ENCODE measurements at regions not wholly inside any gene's neighbourhood (a gene's known extent, or its start where the extent isn't known, plus 50 kb on each side); places are given as distances from the start of the nearest gene placed in this dataset.

- no peak for DNase-seq
- no peaks in the 10 kb centered on the region for H3K4me1 Mint-ChIP-seq
- H3K4me1 ChIP-seq (ENCODE audit: control insufficient read depth in 1 of 2, extremely low read depth in 1 of 2, insufficient read depth in 2 of 2, low read length in 2 of 2), result no peaks in the 10 kb centered on the region
- H3K4me3 Mint-ChIP-seq, result no peak overlapping the region
- ChIA-PET POLR2A (no interaction called here), CTCF (no interaction called here)
- H3K27ac ChIP-seq (ENCODE audit: low read length), result no peak overlapping the region
- peaks cover 0 to 6% (median 2%) of the 10 kb centered on the region in 3 donors for H3K9me3 Mint-ChIP-seq
- no peak for ATAC-seq (replicated peaks in 1 of 4)
- no peaks in the 10 kb centered on the region for H3K36me3 ChIP-seq (ENCODE audit: control insufficient read depth in 2 of 2, extremely low read depth in 1 of 2, insufficient read depth in 1 of 2, low read length in 1 of 2)
- H3K27me3 ChIP-seq (replicated peaks in 1 of 2; ENCODE audit: control insufficient read depth in 2 of 2, extremely low read depth in 1 of 2, insufficient read depth in 2 of 2, low read length in 1 of 2), result peaks cover 0 to 17% of the 10 kb centered on the region in 2 experiments
- H3K4me3 ChIP-seq (ENCODE audit: control insufficient read depth in 1 of 2, extremely low read depth in 1 of 2, low read length in 1 of 2), result no peak overlapping the region
- WGBS (ENCODE audit: insufficient coverage), result 92% methylated on average over 5 of the region's 12 CpGs
- H3K27me3 Mint-ChIP-seq, result peaks cover 5% of the 10 kb centered on the region in 2 donors
- no peaks in the 10 kb centered on the region for H3K36me3 Mint-ChIP-seq
- H3K9me3 ChIP-seq, result no peaks in the 10 kb centered on the region
- no peak overlapping the region for H3K27ac Mint-ChIP-seq
Measured at GRCh38 chr17:74070998-74071679, 132.3 kb upstream of the RPL38 start.

GRCh38 chr17:74072340-74072739 is 131.1 kb upstream of the RPL38 start:
- DNase-seq (no peak), ATAC-seq (replicated peaks in 1 of 4) (no peak)
- Mint-ChIP-seq H3K9me3 (peaks cover 0 to 6% (median 2%) of the 10 kb centered on the region in 3 donors), H3K27ac (no peak overlapping the region), H3K36me3 (no peaks in the 10 kb centered on the region), H3K27me3 (peaks cover 1 to 5% of the 10 kb centered on the region in 2 donors), H3K4me3 (no peak overlapping the region), H3K4me1 (no peaks in the 10 kb centered on the region)
- no peak overlapping the region for H3K4me3 ChIP-seq (ENCODE audit: control insufficient read depth in 1 of 2, extremely low read depth in 1 of 2, low read length in 1 of 2)
- WGBS (ENCODE audit: insufficient coverage), result 72% methylated on average over 2 of the region's 4 CpGs
- H3K27ac ChIP-seq (ENCODE audit: low read length), result no peak overlapping the region
- H3K4me1 ChIP-seq (ENCODE audit: control insufficient read depth in 1 of 2, extremely low read depth in 1 of 2, insufficient read depth in 2 of 2, low read length in 2 of 2), result no peaks in the 10 kb centered on the region
- H3K27me3 ChIP-seq (replicated peaks in 1 of 2; ENCODE audit: control insufficient read depth in 2 of 2, extremely low read depth in 1 of 2, insufficient read depth in 2 of 2, low read length in 1 of 2), result peaks cover 0 to 12% of the 10 kb centered on the region in 2 experiments
- H3K9me3 ChIP-seq, result no peaks in the 10 kb centered on the region
- H3K36me3 ChIP-seq (ENCODE audit: control insufficient read depth in 2 of 2, extremely low read depth in 1 of 2, insufficient read depth in 1 of 2, low read length in 1 of 2), result no peaks in the 10 kb centered on the region
- POLR2A ChIA-PET, result no interaction called here
- CTCF ChIA-PET, result no interaction called here

DNA sequence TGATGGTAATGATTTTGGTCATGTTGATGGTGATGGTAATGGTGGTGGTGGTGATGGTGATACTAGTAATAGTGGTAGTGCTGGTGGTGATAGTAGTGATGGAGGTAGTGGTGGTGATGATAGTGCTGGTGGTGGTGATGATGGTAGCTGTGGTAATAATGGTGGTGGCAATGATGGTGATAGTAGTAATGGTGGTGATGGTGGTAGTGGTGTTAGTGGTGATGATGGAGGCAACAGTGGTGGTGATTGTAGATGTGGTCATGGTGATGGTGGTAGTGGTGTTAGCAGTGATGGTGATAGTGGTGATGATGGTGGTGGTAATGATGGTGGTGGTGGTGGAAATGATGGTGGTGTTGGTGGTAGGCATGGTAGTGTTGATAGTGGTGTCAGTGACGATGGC is 127.0 kb upstream of the RPL38 start:
- no peak for DNase-seq
- no peak overlapping the region for H3K4me3 Mint-ChIP-seq
- H3K27me3 Mint-ChIP-seq, result peaks cover 10 to 16% of the 10 kb centered on the region in 2 donors
- Histone ChIP-seq H3K36me3 (ENCODE audit: control insufficient read depth in 2 of 2, extremely low read depth in 1 of 2, insufficient read depth in 1 of 2, low read length in 1 of 2) (no peaks in the 10 kb centered on the region), H3K4me3 (ENCODE audit: control insufficient read depth in 1 of 2, extremely low read depth in 1 of 2, low read length in 1 of 2) (no peak overlapping the region), H3K27ac (ENCODE audit: low read length) (no peak overlapping the region), H3K9me3 (no peaks in the 10 kb centered on the region), H3K27me3 (replicated peaks in 1 of 2; ENCODE audit: control insufficient read depth in 2 of 2, extremely low read depth in 1 of 2, insufficient read depth in 2 of 2, low read length in 1 of 2) (peaks cover 0 to 23% of the 10 kb centered on the region in 2 experiments), H3K4me1 (ENCODE audit: control insufficient read depth in 1 of 2, extremely low read depth in 1 of 2, insufficient read depth in 2 of 2, low read length in 2 of 2) (no peaks in the 10 kb centered on the region)
- no peaks in the 10 kb centered on the region for H3K36me3 Mint-ChIP-seq
- no peak overlapping the region for H3K27ac Mint-ChIP-seq
- H3K4me1 Mint-ChIP-seq, result no peaks in the 10 kb centered on the region
- ChIA-PET POLR2A (no interaction called here), CTCF (no interaction called here)
- no CpG with 5 or more reads among the region's 1 CpG for WGBS (ENCODE audit: insufficient coverage)
- peaks cover 0 to 6% (median 2%) of the 10 kb centered on the region in 3 donors for H3K9me3 Mint-ChIP-seq
- no peak for ATAC-seq (replicated peaks in 1 of 4)

DNA sequence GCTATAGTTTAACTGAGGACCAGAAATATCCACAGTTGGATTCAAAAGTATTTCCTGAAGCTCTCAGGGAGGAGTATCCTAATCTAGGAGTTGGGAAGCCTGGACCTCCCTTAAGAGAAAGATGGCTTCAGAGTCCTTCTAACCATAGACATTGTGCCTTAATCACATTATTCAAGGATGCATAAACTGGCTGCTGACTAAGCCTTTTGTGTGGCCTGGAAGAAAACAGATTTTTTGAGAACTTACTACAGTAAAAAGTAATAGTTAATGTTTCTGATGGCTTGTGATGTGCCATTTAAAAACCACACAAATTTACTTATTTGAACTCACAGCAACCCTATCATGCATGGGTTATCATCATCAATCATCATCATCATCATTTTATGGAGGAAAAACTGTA is 126.2 kb upstream of the RPL38 start:
- Histone ChIP-seq H3K36me3 (ENCODE audit: control insufficient read depth in 2 of 2, extremely low read depth in 1 of 2, insufficient read depth in 1 of 2, low read length in 1 of 2) (no peaks in the 10 kb centered on the region), H3K4me3 (ENCODE audit: control insufficient read depth in 1 of 2, extremely low read depth in 1 of 2, low read length in 1 of 2) (no peak overlapping the region), H3K27me3 (replicated peaks in 1 of 2; ENCODE audit: control insufficient read depth in 2 of 2, extremely low read depth in 1 of 2, insufficient read depth in 2 of 2, low read length in 1 of 2) (peaks cover 0 to 29% of the 10 kb centered on the region in 2 experiments), H3K27ac (ENCODE audit: low read length) (no peak overlapping the region), H3K4me1 (ENCODE audit: control insufficient read depth in 1 of 2, extremely low read depth in 1 of 2, insufficient read depth in 2 of 2, low read length in 2 of 2) (no peaks in the 10 kb centered on the region), H3K9me3 (no peaks in the 10 kb centered on the region)
- CTCF ChIA-PET, result no interaction called here
- no peak overlapping the region for H3K4me3 Mint-ChIP-seq
- no peak overlapping the region for H3K27ac Mint-ChIP-seq
- no peaks in the 10 kb centered on the region for H3K36me3 Mint-ChIP-seq
- no peak for ATAC-seq (replicated peaks in 1 of 4)
- POLR2A ChIA-PET, result no interaction called here
- H3K9me3 Mint-ChIP-seq, result peaks cover 0 to 6% (median 2%) of the 10 kb centered on the region in 3 donors
- no peaks in the 10 kb centered on the region for H3K4me1 Mint-ChIP-seq
- DNase-seq, result no peak
- H3K27me3 Mint-ChIP-seq, result peaks cover 16 to 19% of the 10 kb centered on the region in 2 donors

- no peak for ATAC-seq (replicated peaks in 1 of 4)
- ChIA-PET POLR2A (no interaction called here), CTCF (no interaction called here)
- no peak overlapping the region for H3K27ac ChIP-seq (ENCODE audit: low read length)
- no peaks in the 10 kb centered on the region for H3K4me1 ChIP-seq (ENCODE audit: control insufficient read depth in 1 of 2, extremely low read depth in 1 of 2, insufficient read depth in 2 of 2, low read length in 2 of 2)
- H3K27me3 ChIP-seq (replicated peaks in 1 of 2; ENCODE audit: control insufficient read depth in 2 of 2, extremely low read depth in 1 of 2, insufficient read depth in 2 of 2, low read length in 1 of 2), result peaks cover 0 to 36% of the 10 kb centered on the region in 2 experiments
- WGBS (ENCODE audit: insufficient coverage), result 82% methylated on average over 8 of the region's 12 CpGs
- Mint-ChIP-seq H3K9me3 (peaks cover 0 to 3% (median 2%) of the 10 kb centered on the region in 3 donors), H3K36me3 (no peaks in the 10 kb centered on the region), H3K27ac (no peak overlapping the region), H3K27me3 (peaks cover 23% of the 10 kb centered on the region in 2 donors), H3K4me3 (no peak overlapping the region), H3K4me1 (no peaks in the 10 kb centered on the region)
- H3K9me3 ChIP-seq, result no peaks in the 10 kb centered on the region
- H3K4me3 ChIP-seq (ENCODE audit: control insufficient read depth in 1 of 2, extremely low read depth in 1 of 2, low read length in 1 of 2), result no peak overlapping the region
- DNase-seq, result no peak
- H3K36me3 ChIP-seq (ENCODE audit: control insufficient read depth in 2 of 2, extremely low read depth in 1 of 2, insufficient read depth in 1 of 2, low read length in 1 of 2), result no peaks in the 10 kb centered on the region
Measured at GRCh38 chr17:74078363-74078941, 125.0 kb upstream of the RPL38 start.

GRCh38 chr17:74079537-74080300 is 123.8 kb upstream of the RPL38 start:
- whole genome bisulfite sequencing (ENCODE audit: insufficient coverage), result 83% methylated on average over 8 of the region's 11 CpGs
- no peaks in the 10 kb centered on the region for H3K36me3 ChIP-seq (ENCODE audit: control insufficient read depth in 2 of 2, extremely low read depth in 1 of 2, insufficient read depth in 1 of 2, low read length in 1 of 2)
- H3K4me3 Mint-ChIP-seq, result no peak overlapping the region
- no peaks in the 10 kb centered on the region for H3K4me1 ChIP-seq (ENCODE audit: control insufficient read depth in 1 of 2, extremely low read depth in 1 of 2, insufficient read depth in 2 of 2, low read length in 2 of 2)
- no peak overlapping the region for H3K4me3 ChIP-seq (ENCODE audit: control insufficient read depth in 1 of 2, extremely low read depth in 1 of 2, low read length in 1 of 2)
- H3K27ac Mint-ChIP-seq, result no peak overlapping the region
- POLR2A ChIA-PET, result no interaction called here
- no peak for ATAC-seq (replicated peaks in 1 of 4)
- H3K9me3 Mint-ChIP-seq, result peaks cover 0 to 3% (median under 1%) of the 10 kb centered on the region in 3 donors
- CTCF ChIA-PET, result no interaction called here
- H3K27me3 ChIP-seq (replicated peaks in 1 of 2; ENCODE audit: control insufficient read depth in 2 of 2, extremely low read depth in 1 of 2, insufficient read depth in 2 of 2, low read length in 1 of 2), result peaks cover 0 to 39% of the 10 kb centered on the region in 2 experiments
- no peaks in the 10 kb centered on the region for H3K9me3 ChIP-seq
- peaks cover 20 to 23% of the 10 kb centered on the region in 2 donors for H3K27me3 Mint-ChIP-seq
- no peak overlapping the region for H3K27ac ChIP-seq (ENCODE audit: low read length)
- no peak for DNase-seq
- H3K4me1 Mint-ChIP-seq, result no peaks in the 10 kb centered on the region
- H3K36me3 Mint-ChIP-seq, result no peaks in the 10 kb centered on the region
